SK-N-MC (cell line): ENCODE measurements at regions not wholly inside any gene's neighbourhood (a gene's known extent, or its start where the extent isn't known, plus 50 kb on each side); places are given as distances from the start of the nearest gene placed in this dataset.

Experiments
- DNase-seq: peaks from one replicate; pipeline ENCODE4 v3.0.0-alpha.2; 2011; ENCODE audit warnings: low read depth, low spot score
- H3K27ac ChIP-seq: fragments of 200-600 bp; sonication (generic); 2 replicates; pipeline ENCODE4 v1.5.1; 2016; ENCODE audit warnings: mixed run types
- H3K36me3 ChIP-seq: fragments of 200-600 bp; sonication (generic); 2 replicates; pipeline ENCODE4 v1.6.1; 2017; ENCODE audit warnings: antibody characterized with exemption, low read length, mixed read lengths; ENCODE audit not compliant: insufficient read depth
- H3K4me3 ChIP-seq: fragments of 200-600 bp; sonication (generic); 2 replicates; pipeline ENCODE4 v1.5.1; 2016
- H3K9ac ChIP-seq: fragments of 200-600 bp; sonication (generic); 2 replicates; pipeline ENCODE4 v1.8.0; 2017; ENCODE audit warnings: mixed run types, mixed read lengths; ENCODE audit not compliant: insufficient read length
- H3K9me3 ChIP-seq: fragments of 200-600 bp; sonication (generic); 2 replicates; pipeline ENCODE4 v1.6.1; 2017; ENCODE audit warnings: low read depth, mild to moderate bottlenecking, antibody characterized with exemption, low read length, moderate library complexity, mixed read lengths
- EZH2 ChIP-seq: fragments of 200-600 bp; sonication (generic); IDR thresholded peaks from one replicate; pipeline ENCODE4 v1.6.1; 2017; ENCODE audit warnings: antibody characterized with exemption
- FOXP2 ChIP-seq: optimal IDR thresholded peaks from 2 replicates; pipeline ENCODE3; 2011; ENCODE audit warnings: mild to moderate bottlenecking, moderate library complexity; ENCODE audit not compliant: insufficient read depth; ENCODE audit errors: extremely low read length, control extremely low read depth
- POLR2AphosphoS5 ChIP-seq: IDR thresholded peaks from 2 replicates; pipeline ENCODE4 v1.6.1; 2012; ENCODE audit warnings: mild to moderate bottlenecking, low read depth, low read length, borderline replicate concordance

- no peaks in the 10 kb centered on the region for H3K36me3 ChIP-seq
- DNase-seq, result no peak
- H3K4me3 ChIP-seq, result no peak overlapping the region
- peak overlapping the region; percentile 67 for H3K27ac ChIP-seq
- no peak overlapping the region for H3K9ac ChIP-seq
- no peak for TF ChIP-seq EZH2
- no peak for TF ChIP-seq FOXP2
- no peak for TF ChIP-seq POLR2AphosphoS5
- no peaks in the 10 kb centered on the region for H3K9me3 ChIP-seq
Observed at GRCh38 chr5:93930098-93930497, 188.7 kb upstream of the POU5F2 start.

DNA sequence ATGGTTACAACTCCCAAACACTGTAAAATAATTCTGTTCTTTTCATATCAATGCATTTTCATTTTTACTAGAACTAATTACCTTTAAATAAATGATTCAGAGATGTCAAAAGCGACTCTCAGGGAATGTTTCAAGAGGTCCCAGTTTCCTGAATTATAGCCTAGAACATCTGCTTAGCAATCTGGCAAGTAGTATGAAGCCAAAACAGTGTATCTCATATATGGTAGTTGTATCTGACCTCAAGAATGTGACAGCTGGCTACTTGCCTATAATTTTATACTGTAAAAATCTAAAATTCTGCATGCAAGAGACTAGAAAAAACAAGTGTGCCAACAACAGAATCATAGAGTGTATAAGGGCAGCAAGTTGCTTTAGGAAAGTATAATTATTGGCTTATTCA, 187.7 kb upstream of the POU5F2 start:
- no peaks in the 10 kb centered on the region for H3K9me3 ChIP-seq
- peak overlapping the region; percentile 49 for H3K4me3 ChIP-seq
- no peak for TF ChIP-seq FOXP2
- no peak for TF ChIP-seq EZH2
- no peak for TF ChIP-seq POLR2AphosphoS5
- peak overlapping the region; percentile 67 for H3K27ac ChIP-seq
- DNase-seq, result peak; percentile 51
- no peak overlapping the region for H3K9ac ChIP-seq
- no peaks in the 10 kb centered on the region for H3K36me3 ChIP-seq

GRCh38 chr5:93926831-93927620, 185.6 kb upstream of the POU5F2 start:
- no peak for DNase-seq
- Histone ChIP-seq H3K36me3 (no peaks in the 10 kb centered on the region), H3K9ac (no peak overlapping the region), H3K4me3 (no peak overlapping the region), H3K27ac (peak overlapping the region; percentile 65), H3K9me3 (no peaks in the 10 kb centered on the region)
- no peak for TF ChIP-seq FOXP2
- TF ChIP-seq POLR2AphosphoS5, result no peak
- no peak for TF ChIP-seq EZH2

DNA sequence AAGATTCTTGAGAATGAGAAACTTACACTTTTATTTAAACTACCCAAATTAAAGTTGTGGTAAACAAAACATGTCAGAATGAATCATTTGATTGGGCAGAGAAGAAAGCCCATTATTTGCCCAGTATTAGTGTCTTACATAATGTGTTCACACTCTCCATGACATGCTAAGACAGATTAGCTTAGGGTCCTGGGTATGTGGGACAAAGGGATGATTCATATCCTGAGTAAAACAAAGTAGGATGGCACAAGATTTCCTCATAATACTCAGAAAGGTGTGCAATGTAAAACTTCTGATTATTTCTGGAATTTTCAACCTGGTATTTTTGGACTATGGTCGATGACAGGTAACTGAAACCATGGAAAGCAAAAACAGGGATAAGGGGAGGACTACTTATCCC, 183.9 kb upstream of the POU5F2 start:
- no peak overlapping the region for H3K27ac ChIP-seq
- TF ChIP-seq FOXP2 (no peak), EZH2 (no peak), POLR2AphosphoS5 (no peak)
- no peaks in the 10 kb centered on the region for H3K36me3 ChIP-seq
- no peak for DNase-seq
- H3K4me3 ChIP-seq, result no peak overlapping the region
- H3K9ac ChIP-seq, result no peak overlapping the region
- H3K9me3 ChIP-seq, result no peaks in the 10 kb centered on the region

GRCh38 chr5:93924628-93925027, 183.2 kb upstream of the POU5F2 start:
- DNase-seq, result no peak
- Histone ChIP-seq H3K9ac (no peak overlapping the region), H3K27ac (no peak overlapping the region), H3K4me3 (no peak overlapping the region), H3K9me3 (no peaks in the 10 kb centered on the region), H3K36me3 (no peaks in the 10 kb centered on the region)
- TF ChIP-seq EZH2 (no peak), FOXP2 (no peak), POLR2AphosphoS5 (no peak)

DNA sequence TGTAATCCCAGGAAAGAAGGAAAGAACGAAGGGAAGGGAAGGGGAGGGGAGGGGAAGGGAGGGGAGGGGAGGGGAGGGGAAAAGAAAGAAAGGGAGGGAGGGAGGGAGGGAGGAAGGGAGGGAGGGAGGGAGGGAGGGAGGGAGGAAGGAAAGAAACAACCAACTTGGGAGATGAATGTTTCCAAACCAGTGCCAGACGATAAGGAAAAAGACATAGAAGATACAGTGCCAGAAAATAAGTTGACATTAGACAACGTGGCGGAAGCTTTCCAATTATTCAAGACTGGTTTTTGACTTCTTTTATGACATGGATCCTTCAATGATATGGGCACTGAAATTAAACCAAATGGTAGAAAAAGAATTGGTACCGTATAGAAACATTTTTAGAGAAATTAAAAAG, 181.2 kb upstream of the POU5F2 start:
- DNase-seq, result no peak
- Histone ChIP-seq H3K4me3 (no peak overlapping the region), H3K36me3 (no peaks in the 10 kb centered on the region), H3K27ac (no peak overlapping the region), H3K9me3 (no peaks in the 10 kb centered on the region), H3K9ac (no peak overlapping the region)
- TF ChIP-seq POLR2AphosphoS5 (no peak), FOXP2 (no peak), EZH2 (no peak)

DNA sequence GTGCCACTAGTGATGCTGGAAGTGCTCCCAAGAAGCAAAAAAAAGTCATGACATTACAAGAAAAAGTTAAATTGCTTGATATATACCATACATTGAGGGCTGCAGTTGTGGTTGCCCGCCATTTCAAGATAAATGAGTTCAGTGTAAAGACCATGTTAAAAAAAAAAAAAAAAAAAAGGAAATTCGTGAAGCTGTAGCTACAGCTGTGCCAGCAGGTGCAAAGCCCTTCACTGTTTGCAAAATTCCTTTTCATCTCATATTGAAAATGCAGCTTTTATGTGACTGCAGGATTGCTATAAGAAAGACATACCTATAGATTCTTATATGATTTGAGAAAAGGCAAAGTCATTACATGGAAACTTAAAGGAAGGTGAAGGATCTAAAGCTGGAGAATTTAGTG, 179.6 kb upstream of the POU5F2 start:
- DNase-seq, result no peak
- Histone ChIP-seq H3K4me3 (no peak overlapping the region), H3K36me3 (no peaks in the 10 kb centered on the region), H3K27ac (no peak overlapping the region), H3K9me3 (no peaks in the 10 kb centered on the region), H3K9ac (no peak overlapping the region)
- TF ChIP-seq POLR2AphosphoS5 (no peak), FOXP2 (no peak), EZH2 (no peak)

DNA sequence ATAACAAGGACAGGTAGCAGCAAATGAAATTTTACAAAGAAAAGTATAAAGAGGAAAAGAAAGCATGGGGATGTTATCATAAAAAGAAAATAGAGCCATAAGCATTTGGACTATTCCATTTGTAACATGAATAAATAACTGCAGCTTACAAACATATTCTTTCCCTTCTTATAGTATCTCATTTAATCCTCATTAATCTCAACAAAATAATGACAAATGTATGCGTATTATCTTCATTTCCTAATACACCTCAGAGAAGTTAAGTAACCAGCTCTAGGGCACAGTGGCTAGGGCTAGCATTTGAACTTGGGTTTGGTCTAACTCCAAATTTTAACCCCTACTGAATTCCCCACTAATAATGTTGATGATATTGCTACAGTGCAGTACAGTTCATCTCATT, 175.5 kb upstream of the POU5F2 start:
- TF ChIP-seq POLR2AphosphoS5 (no peak), FOXP2 (no peak), EZH2 (no peak)
- H3K27ac ChIP-seq, result no peak overlapping the region
- no peak for DNase-seq

GRCh38 chr5:93915142-93915553, 173.7 kb upstream of the POU5F2 start:
- DNase-seq, result peak; percentile 63
- Histone ChIP-seq H3K9ac (no peak overlapping the region), H3K36me3 (no peaks in the 10 kb centered on the region), H3K27ac (no peak overlapping the region), H3K4me3 (no peak overlapping the region), H3K9me3 (no peaks in the 10 kb centered on the region)
- TF ChIP-seq FOXP2, result no peak
- TF ChIP-seq POLR2AphosphoS5, result no peak
- no peak for TF ChIP-seq EZH2

More for the DNA sequence above, 175.5 kb upstream of the POU5F2 start:
- no peaks in the 10 kb centered on the region for H3K9me3 ChIP-seq
- H3K36me3 ChIP-seq, result no peaks in the 10 kb centered on the region
- no peak overlapping the region for H3K4me3 ChIP-seq
- H3K9ac ChIP-seq, result no peak overlapping the region
